ENCODE measurements at regions not wholly inside any gene's neighbourhood (a gene's known extent, or its start where the extent isn't known, plus 50 kb on each side); places are given as distances from the start of the nearest gene placed in this dataset.

DNA sequence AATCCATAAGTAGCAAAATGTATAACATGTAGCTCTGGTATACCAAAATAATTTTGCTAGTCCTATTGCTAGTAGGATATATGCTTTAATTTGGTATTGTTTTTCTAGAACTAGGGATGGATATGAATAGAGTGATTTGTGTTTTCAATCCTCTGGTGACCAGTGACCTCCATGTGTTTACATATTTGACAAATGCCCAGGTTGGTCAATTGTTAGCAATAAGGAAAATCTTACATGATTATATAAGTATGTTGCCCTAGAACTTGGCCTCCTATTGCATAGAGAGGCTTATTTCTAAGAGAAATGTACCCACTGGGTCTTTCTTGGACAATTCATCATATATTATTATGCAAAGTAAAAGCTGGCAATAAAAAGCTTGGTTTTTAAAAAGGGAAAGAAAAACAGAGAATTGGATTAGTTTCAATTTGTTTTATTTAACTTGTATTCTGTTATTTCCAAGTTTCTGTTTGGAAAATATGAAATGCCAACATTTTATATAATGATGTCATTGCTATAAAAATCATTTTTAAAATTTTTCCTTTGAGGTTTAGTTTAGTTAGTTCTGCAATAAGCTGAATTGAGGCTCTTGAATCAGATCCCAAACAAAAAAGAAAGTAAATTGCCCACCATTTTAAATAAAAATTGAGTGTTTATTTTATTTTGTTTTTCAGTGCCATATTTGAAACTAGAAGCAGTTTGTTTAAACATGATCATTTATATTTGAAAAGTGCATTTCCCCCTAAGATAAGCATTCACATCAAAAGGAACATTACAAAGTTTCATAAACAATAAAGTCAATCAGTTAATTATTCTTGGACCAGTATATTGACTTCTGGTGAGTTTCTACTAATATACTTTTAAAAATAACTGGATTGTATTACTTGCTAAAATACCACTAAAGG is 210.9 kb downstream of the ZC3H11B start:
- H2BK20ac ChIP-seq (ENCODE audit: low read length): no peak overlapping the region
- no peaks in the 10 kb centered on the region for H3K9me3 ChIP-seq (ENCODE audit: insufficient read depth in 2 of 2, low read depth in 1 of 2, low read length in 1 of 2)
- H3K4me2 ChIP-seq (ENCODE audit: insufficient read depth in 1 of 2, low read depth in 2 of 2, low read length in 2 of 2): no peak overlapping the region
- DNase-seq (ENCODE audit: low read depth in 1 of 2, low spot score in 2 of 2): no peak
- no peak overlapping the region for H2AK5ac ChIP-seq (ENCODE audit: low read depth, low read length)
- no peak overlapping the region for H2BK5ac ChIP-seq (ENCODE audit: low read depth, low read length)
- no peak overlapping the region for H2AFZ ChIP-seq (ENCODE audit: low read length)
- no peak overlapping the region for H3K56ac ChIP-seq (replicated peaks; ENCODE audit: insufficient read length, low read depth, low read length)
- H2BK12ac ChIP-seq (ENCODE audit: low read depth, low read length): no peak overlapping the region
- no peaks in the 10 kb centered on the region for H3K79me1 ChIP-seq (ENCODE audit: low read depth, low read length)
- no peak overlapping the region for H4K8ac ChIP-seq (ENCODE audit: extremely low read depth, insufficient read depth, low read length)
- FAIRE-seq: no peak
- H3K4ac ChIP-seq (replicated peaks; ENCODE audit: insufficient read length, low read depth, low read length): no peak overlapping the region
- H3K4me3 ChIP-seq (ENCODE audit: extremely low read depth in 1 of 4, insufficient read depth in 2 of 4, low read depth in 3 of 4, low read length in 4 of 4): no peak overlapping the region
- no peaks in the 10 kb centered on the region for H3K36me3 ChIP-seq (ENCODE audit: control insufficient read depth in 2 of 4, insufficient read depth in 4 of 4, low read length in 3 of 4)
- no peaks in the 10 kb centered on the region for H3K27me3 ChIP-seq (replicated peaks in 1 of 4; ENCODE audit: control insufficient read depth in 3 of 4, extremely low read depth in 1 of 4, insufficient read depth in 3 of 4, low read length in 3 of 4)
- H3K18ac ChIP-seq (ENCODE audit: extremely low read depth, low read length): no peak overlapping the region
- ChIA-PET CTCF (ENCODE audit: partially characterized antibody) (interaction anchor here (1.2 to 4.9 kb wide), 2 partner anchors 15 to 16 kb away, joined by 4 to 16 read pairs; no protein-coding TSS in a partner anchor), POLR2A (ENCODE audit: partially characterized antibody) (no interaction called here)
- H4K5ac ChIP-seq (ENCODE audit: insufficient read length, low read depth, low read length): no peak overlapping the region
- peaks cover 0 to 3% (median 1%) of the 10 kb centered on the region in 4 experiments; a peak in 3 of 7 replicates for H3K4me1 ChIP-seq (replicated peaks in 1 of 4; ENCODE audit: control insufficient read depth in 3 of 4, insufficient read depth in 4 of 4, low read length in 3 of 4)
- no peak overlapping the region for H3K14ac ChIP-seq (ENCODE audit: insufficient read length)
- no peak overlapping the region for H2BK15ac ChIP-seq (ENCODE audit: low read length)
- no peak overlapping the region for H3K9ac ChIP-seq (replicated peaks in 1 of 4; ENCODE audit: extremely low read depth in 1 of 4, low read depth in 3 of 4, low read length in 3 of 4)
- H3K23me2 ChIP-seq (ENCODE audit: low read depth, low read length): no peaks in the 10 kb centered on the region
- no peak overlapping the region for H2BK120ac ChIP-seq (replicated peaks; ENCODE audit: low read depth, low read length)
- no peaks in the 10 kb centered on the region for H4K20me1 ChIP-seq (replicated peaks in 1 of 2; ENCODE audit: control insufficient read depth in 1 of 2, insufficient read depth in 2 of 2, low read length in 2 of 2)
- H3K79me2 ChIP-seq (ENCODE audit: control insufficient read depth in 1 of 2, insufficient read depth in 2 of 2, low read length in 2 of 2): no peaks in the 10 kb centered on the region
- no peak overlapping the region for H3K23ac ChIP-seq (ENCODE audit: insufficient read length)
- H3K27ac ChIP-seq (ENCODE audit: low read depth, low read length): no peak overlapping the region
- H4K91ac ChIP-seq (replicated peaks; ENCODE audit: insufficient read length, low read length): no peak overlapping the region
- no peak for TF ChIP-seq ASH2L (IDR thresholded peaks at IDR 0.05; ENCODE audit: low read length)
- no peak for TF ChIP-seq HDAC6 (IDR thresholded peaks at IDR 0.05; ENCODE audit: low read depth, low read length)
- TF ChIP-seq KDM1A (IDR thresholded peaks at IDR 0.05; ENCODE audit: borderline replicate concordance, low read length): no peak
- no peak for TF ChIP-seq NANOG (IDR thresholded peaks at IDR 0.05; ENCODE audit: insufficient read depth, low read depth, low read length, poor library complexity, severe bottlenecking)
- TF ChIP-seq EZH2 (IDR thresholded peaks at IDR 0.05; ENCODE audit: low read depth, low read length, severe bottlenecking): no peak
- TF ChIP-seq NRF1 (IDR thresholded peaks at IDR 0.05; ENCODE audit: low read depth, low read length): no peak
